ENCODE measurements at regions not wholly inside any gene's neighbourhood (a gene's known extent, or its start where the extent isn't known, plus 50 kb on each side); places are given as distances from the start of the nearest gene placed in this dataset.

- FAIRE-seq: no peak
Observed at GRCh38 chr7:41336455-41336952, 366.4 kb downstream of the INHBA start.

- FAIRE-seq: no peak
Observed at GRCh38 chr7:41334071-41334862, 368.6 kb downstream of the INHBA start.

DNA sequence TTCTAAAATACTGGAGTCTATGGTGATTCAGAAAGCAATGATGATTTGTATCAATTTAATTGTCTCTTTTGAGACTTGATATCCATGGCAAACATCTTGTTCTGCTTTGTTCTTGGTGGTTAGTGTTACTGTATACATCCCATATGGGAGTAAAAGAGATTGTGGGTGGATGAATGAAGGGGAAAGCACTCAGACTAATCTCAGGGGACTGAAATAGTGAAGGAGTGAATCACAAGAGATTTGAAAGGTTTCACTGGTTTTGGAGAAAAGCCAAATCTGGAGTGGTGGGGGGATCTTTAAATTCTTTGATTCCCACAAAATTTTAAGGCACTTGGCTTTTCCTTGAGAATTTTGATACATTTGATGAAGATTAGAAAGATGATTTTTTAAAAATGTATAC is 369.4 kb downstream of the INHBA start:
- no peak for FAIRE-seq

GRCh38 chr7:41331194-41331593 is 371.7 kb downstream of the INHBA start:
- no peak for FAIRE-seq

DNA sequence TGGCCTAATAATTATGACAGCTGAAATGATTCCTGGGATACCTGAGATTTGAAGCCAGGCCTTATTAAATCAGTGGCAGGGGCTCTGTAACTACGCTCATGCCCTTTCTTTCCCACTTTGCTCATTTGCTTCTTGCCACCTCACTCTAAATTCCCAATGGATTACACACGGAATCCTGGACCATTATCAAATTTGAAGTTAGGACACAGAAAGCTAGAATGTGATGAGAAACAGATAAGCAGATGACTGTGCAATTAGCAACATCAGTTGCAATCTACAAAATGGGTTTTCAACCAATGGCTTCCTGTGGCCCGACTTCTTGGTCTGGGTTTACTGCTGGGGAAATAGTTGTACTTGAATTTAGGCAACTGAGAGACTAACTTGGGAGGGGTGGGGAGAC is 374.3 kb downstream of the INHBA start:
- FAIRE-seq: no peak

DNA sequence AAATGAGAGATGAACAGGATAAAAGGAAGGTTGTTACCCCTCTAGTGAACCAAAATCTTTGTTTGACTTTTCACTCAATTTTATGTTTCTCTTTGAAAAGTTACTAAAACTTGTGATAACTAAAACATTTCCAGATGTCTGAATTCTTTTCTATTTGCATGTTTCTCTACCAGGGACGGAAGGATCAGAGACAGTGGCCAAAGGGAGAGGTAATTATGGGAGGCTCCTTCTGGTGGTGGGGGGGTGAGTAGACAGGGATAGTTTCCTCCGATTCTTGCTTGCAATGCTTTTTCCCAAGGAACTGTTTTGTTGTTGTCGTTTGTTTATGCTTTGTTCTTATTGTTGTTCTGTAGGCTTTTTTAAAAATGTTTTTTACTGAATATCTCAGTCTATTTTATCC is 374.8 kb downstream of the INHBA start:
- FAIRE-seq: no peak

DNA sequence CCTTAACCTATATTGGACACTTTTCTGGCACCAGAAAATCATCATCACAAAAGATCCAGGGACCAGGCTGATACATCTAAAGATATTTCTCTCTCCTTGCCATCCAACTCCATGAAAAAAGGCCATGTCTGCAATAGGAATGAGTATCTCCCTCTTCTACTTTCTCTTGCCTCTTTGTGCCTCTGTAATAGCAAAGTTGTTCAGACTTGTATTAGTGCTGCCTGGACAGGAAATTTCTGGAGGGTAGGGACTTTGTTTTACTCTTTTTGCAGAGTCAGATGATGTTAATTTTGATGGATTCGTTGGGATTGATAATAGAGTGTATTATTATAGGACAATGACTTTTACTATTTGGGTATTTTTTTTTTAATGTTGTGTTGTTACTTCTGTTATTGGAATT is 376.3 kb downstream of the INHBA start:
- no peak for FAIRE-seq

- no peak for FAIRE-seq
Observed at GRCh38 chr7:41323806-41324205, 379.1 kb downstream of the INHBA start.

DNA sequence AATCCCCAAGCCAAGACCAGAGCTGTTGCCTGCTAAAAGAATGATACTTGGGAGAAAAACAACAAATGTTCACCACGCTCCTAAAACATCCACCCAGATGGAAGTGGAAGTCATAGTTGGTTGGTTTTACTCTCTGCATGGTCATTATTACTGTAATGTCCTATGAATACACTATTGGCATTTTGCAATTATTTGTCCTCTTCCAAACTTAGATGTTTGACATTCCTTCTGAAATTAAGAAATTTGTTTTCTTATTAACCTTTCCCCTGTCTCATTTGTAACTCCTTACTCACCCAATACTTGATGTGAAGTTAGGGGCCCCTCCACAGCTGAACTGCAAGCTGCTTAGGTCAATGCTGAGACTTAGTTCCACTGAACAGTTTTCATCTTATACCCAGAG is 383.3 kb downstream of the INHBA start:
- FAIRE-seq: no peak

DNA sequence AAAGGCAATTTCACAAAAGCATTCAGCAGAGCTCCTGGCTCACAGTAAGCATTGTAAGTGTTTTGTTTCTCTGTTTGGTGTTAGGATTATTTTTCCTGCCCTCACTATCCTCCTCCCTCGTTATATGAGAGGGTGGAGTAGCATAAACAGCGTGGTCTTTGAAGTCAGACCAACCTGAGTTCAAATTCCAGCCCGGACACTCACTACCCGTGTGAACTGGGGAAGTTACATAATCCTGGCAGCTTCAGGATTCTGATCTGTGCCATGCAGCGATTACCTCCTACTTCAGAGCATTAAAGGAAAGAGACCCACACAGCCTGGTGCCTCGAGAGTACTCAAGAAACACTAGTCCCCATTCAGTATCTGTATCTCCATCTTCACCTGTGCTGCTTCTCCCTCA is 386.5 kb downstream of the INHBA start:
- no peak for FAIRE-seq

GRCh38 chr7:41315764-41316163 is 387.1 kb downstream of the INHBA start:
- FAIRE-seq: no peak

DNA sequence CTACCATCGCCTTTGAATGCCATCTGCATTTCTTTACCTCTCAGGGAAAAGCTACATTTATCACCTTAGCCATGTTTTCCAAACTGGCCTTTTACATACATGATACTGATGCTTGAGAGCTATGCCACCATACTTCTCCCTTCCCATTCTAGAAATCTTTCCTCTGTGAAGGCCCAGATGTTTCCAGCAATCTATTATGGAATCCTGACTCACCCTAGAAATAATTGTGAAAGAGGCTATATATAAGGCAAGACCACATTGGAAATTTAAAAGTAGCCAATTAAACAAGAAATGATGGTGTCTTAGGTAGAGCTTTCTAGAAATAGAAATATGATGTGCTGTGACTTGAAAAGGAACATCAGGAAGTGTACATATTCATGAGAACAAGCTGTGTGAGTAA is 389.7 kb downstream of the INHBA start:
- FAIRE-seq: no peak

DNA sequence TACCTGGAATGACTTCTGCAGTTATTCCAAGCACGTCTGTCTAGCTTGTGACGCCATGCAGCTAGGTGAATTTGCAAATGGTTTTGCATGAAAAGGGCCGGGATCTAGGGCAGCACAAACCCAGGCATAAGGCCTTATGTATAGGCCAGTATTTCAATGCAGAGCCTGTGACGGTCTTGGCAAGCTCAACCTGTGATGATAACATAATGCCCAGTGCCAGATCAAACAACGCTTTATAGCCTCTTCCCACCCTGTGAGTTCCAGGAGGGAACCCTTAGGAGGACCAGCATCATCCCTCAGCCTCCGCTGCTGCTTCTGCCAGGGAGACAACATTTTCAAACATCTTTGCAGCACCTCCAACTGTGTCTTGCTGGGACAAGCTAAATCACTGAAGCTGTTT is 390.7 kb downstream of the INHBA start:
- no peak for FAIRE-seq

DNA sequence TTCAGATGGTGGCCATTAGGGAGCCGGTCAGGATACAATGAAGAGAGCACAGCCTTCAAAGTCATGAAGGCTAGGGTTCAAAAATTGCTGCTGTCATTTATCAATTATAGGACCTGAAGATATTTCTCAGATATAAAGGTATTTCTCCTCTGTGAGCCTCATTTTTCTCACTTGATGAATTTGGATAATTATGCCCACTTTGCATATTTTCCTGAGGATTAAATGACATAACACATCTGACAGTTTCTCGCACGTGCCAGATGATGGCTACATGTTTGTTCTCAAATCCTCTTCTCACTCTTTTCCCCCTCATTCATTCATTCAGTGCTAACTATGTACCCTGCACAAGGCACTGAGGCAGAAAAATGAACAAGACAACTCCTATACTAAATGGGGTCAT is 391.6 kb downstream of the INHBA start:
- no peak for FAIRE-seq

DNA sequence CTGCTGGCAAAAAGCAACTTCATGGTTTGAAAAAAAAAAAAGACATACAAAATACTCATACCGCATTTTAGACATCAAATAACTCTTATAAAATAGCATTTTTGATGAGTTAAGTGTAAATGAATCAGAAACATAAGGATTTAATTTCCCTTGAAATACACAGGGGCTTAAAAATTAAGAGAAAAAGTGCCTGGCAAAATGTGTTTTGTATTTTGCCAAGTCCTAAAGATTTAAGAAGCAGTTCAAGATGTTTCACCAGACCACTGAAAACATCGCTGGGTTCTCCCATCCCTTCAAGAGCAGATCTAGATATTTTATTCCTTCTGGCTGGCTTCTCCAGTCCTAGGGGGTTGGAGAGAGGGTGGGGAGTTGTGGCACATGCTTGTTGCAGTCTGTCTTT is 396.4 kb downstream of the INHBA start:
- FAIRE-seq: no peak

DNA sequence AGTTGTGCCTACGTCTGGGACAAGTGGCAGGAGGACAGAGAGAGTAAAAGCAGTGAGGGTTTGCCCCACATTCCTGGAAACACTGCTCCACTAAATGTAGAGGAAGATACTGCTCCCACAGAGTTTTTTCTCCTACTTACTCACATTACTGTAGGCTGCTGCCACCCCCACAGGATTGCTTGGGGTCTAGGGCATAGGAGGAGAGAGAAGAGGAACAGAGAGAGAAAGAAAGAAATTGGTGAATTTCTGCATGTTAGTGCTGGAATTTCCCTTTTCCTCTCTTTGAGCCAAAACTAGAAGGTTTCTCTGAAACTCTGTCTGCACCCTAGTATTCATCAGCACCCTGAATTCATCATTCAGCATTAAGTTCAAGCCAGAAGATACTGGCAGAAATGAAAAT is 397.9 kb downstream of the INHBA start:
- FAIRE-seq: no peak

DNA sequence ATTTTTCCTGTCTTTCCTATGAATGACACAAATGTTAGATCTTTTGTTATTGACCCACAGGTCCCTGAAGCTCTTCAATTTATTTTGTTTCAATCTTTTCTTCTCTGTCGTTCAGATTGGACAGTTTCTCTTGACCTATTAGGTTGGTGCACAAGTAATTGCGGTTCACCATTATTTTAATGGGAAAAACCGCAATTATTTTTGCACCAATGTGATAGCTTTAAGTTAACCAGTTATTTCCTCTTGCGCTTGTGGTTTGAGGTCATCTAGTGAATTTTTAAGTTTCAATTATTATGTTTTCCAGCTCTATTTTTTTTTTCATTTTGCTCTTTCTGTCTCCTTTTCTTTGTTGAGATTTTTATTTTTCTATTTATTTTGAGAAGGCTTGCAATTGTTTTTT is 399.2 kb downstream of the INHBA start:
- no peak for FAIRE-seq

- no peak for FAIRE-seq
Observed at GRCh38 chr7:41298409-41298808, 404.5 kb downstream of the INHBA start.

DNA sequence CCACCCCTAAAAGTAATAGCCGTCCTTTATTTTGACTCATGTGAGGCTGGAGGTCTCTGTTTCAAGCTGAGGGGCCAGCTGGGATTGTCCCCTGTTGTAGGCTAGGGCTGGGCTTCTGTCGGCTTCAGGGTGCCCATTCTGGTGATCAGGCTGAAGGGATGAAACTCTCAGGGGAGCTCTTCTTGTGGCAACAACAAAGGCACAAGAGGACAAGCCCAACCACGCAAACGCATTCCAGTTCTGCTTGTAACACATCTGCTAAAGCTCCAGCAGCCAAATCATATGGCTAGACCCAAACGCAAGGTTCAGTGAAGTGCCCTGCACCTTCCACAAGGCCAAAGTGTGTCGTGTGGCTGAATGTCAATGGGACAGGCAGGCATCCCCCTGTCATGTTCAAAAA is 405.7 kb downstream of the INHBA start:
- FAIRE-seq: no peak

DNA sequence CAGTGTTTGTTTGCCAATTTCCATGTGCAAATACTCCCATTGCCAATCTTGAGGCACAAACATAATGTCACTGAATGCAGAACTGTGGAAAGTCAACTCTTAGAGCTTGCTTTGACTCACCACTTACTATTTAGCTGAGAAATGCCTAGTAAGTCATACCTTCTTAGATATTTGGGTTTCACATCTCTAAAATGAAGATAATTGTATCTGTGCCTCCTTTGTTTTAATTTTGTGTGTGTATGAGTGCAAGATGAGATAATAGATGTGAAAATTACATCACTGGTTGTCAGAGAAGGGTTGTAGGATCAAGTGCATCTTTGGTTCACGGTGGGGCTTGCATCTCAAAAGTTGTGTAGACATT is 407.5 kb downstream of the INHBA start:
- FAIRE-seq: no peak

GRCh38 chr7:41294556-41295454 is 408.1 kb downstream of the INHBA start:
- FAIRE-seq: no peak

DNA sequence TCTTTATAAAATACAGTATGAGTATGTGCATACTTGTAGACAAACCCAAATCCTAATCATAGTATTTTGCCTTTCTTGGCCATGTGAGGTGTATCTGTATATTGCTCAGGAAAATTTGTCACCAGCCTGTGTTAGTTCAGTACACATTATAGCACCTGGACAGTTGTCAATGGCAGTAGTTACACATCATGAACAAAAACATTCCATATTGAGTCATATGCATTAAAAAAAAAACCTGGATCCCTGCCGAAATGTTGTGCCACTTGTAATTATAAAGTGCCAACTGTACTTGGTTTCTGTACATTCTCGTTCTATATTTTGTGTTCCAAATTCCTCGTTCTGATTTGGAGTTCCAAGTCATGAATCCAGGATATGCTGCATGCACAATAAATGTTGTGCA is 410.4 kb downstream of the INHBA start:
- FAIRE-seq: no peak

DNA sequence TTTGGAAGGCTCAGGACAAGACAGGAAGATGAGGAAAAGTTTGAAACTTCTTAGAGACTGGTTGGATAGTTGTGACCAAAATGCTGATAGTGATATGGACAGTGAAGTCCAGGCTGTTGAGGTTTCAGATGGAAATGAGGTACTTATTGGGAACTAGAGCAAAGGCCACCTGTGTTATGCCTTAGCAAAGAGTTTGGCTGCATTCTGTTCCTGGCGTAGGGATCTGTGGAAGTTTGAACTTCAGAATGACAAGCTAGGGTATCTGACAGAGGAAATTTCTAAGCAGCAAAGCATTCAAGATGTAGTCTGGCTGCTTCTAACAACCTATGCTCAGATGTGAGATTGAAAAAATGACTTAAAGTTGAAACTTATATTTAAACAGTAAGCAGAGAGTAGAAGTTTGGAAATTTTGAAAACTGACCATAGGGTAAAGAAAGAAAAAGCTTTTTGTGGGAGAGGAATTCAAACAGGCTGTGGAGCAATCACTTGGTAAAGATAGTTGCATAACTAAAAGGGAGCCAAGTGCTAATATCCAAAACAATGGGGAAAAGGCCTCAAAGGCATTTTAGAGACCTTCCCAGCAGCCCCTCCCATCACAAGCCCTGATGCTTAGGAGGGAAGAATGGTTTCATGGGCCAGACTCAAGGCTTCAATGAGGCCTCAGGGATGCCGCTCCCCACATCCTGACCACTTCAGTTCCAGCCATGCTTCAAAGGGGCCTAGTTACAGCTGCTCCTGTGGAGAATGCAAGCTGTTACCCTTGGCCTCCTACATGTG is 415.1 kb downstream of the INHBA start:
- FAIRE-seq: no peak
